ENCODE measurements at regions not wholly inside any gene's neighbourhood (a gene's known extent, or its start where the extent isn't known, plus 50 kb on each side); places are given as distances from the start of the nearest gene placed in this dataset.

GRCh38 chr1:182286761-182287160 lies 104.8 kb downstream of the GLUL start:
- TF ChIP-seq, protein P1, sequence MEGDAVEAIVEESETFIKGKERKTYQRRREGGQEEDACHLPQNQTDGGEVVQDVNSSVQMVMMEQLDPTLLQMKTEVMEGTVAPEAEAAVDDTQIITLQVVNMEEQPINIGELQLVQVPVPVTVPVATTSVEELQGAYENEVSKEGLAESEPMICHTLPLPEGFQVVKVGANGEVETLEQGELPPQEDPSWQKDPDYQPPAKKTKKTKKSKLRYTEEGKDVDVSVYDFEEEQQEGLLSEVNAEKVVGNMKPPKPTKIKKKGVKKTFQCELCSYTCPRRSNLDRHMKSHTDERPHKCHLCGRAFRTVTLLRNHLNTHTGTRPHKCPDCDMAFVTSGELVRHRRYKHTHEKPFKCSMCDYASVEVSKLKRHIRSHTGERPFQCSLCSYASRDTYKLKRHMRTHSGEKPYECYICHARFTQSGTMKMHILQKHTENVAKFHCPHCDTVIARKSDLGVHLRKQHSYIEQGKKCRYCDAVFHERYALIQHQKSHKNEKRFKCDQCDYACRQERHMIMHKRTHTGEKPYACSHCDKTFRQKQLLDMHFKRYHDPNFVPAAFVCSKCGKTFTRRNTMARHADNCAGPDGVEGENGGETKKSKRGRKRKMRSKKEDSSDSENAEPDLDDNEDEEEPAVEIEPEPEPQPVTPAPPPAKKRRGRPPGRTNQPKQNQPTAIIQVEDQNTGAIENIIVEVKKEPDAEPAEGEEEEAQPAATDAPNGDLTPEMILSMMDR (IDR thresholded peaks at IDR 0.05) = no peak
- no peak for TF ChIP-seq POLR2A (IDR thresholded peaks at IDR 0.05)

All from Peyer's patch (tissue), 4 donors.